Thyroid gland (tissue), 4 donors: ENCODE measurements at regions not wholly inside any gene's neighbourhood (a gene's known extent, or its start where the extent isn't known, plus 50 kb on each side); places are given as distances from the start of the nearest gene placed in this dataset. TPM values are rescaled to one million over a fixed set of nuclear protein-coding genes. Genes with fewer than 3 reads are reported as not detected.

Experiments
- DNase-seq, 2 donors: peaks; one replicate each; pipeline ENCODE4 v3.0.0-alpha.2; 2019
- H3K27ac ChIP-seq, 3 donors: fragments of 200-600 bp; sonication (generic); 1 replicate in 2 of 3; 2 replicates in 1 of 3; pipeline ENCODE4 v1.5.1; 2016 to 2019; ENCODE audit warnings: mild to moderate bottlenecking in 1 of 3, moderate library complexity in 1 of 3
- H3K27me3 ChIP-seq: fragments of 200-600 bp; sonication (generic); one replicate; pipeline ENCODE4 v1.5.1; 2019
- H3K36me3 ChIP-seq, 2 donors: fragments of 200-600 bp; sonication (generic); one replicate each; pipeline ENCODE4 v1.5.1; 2016 to 2019
- H3K4me1 ChIP-seq, 2 donors: fragments of 200-600 bp; sonication (generic); one replicate each; pipeline ENCODE4 v1.5.1; 2017 to 2019
- H3K4me3 ChIP-seq, 3 donors: fragments of 200-600 bp; sonication (generic); replicated peaks in 1 of 3; 1 replicate in 2 of 3; 2 replicates in 1 of 3; pipeline ENCODE4 v1.5.1; 2016; ENCODE audit warnings: mild to moderate bottlenecking in 1 of 3
- H3K9me3 ChIP-seq: fragments of 200-600 bp; sonication (generic); one replicate; pipeline ENCODE4 v1.5.1; 2017
- CTCF ChIP-seq, 6 experiments: fragments of 200-600 bp in 3 of 6; fragments of 450-650 bp in 3 of 6; sonication (generic) in 3 of 6; IDR thresholded peaks; one replicate each; pipeline ENCODE4 v1.5.1; 2016 to 2019; ENCODE audit warnings: antibody characterized with exemption in 6 of 6, mild to moderate bottlenecking in 2 of 6, inconsistent platforms in 1 of 6, moderate library complexity in 1 of 6
- POLR2A ChIP-seq, 2 donors: fragments of 450-650 bp; IDR thresholded peaks; one replicate each; pipeline ENCODE4 v1.6.1; 2017; ENCODE audit warnings: antibody characterized with exemption in 2 of 2, mild to moderate bottlenecking in 2 of 2, moderate library complexity in 1 of 2
- WGBS, 2 donors: methylation state at CpG; one replicate each; pipeline ENCODE4 v1.1.5; 2017; 5-methylcytosine and 5-hydroxymethylcytosine counted together
- intact Hi-C: fragments of 100-400 bp; cut with DNase I; formaldehyde crosslinking; loops from one replicate; pipeline ENCODE4 v1.15.1; 2023
- small RNA-seq: library from RNA; depleted of rRNA; stranded (forward); fragments of <200 nt; gene quantifications from one replicate; pipeline ENCODE3, GENCODE V24; 2016

- 67 to 82% methylated on average over 1 of the region's 1 CpG for WGBS, 2 donors
- Histone ChIP-seq H3K27ac (no peak overlapping the region), H3K27me3 (no peaks in the 10 kb centered on the region), H3K9me3 (no peaks in the 10 kb centered on the region), H3K4me3 (no peak overlapping the region), H3K4me1 (peaks cover 0 to 17% of the 10 kb centered on the region in 2 donors), H3K36me3 (no peaks in the 10 kb centered on the region)
- TF ChIP-seq CTCF (IDR thresholded peaks at IDR 0.05) (no peak), POLR2A (IDR thresholded peaks at IDR 0.05) (no peak)
- DNase-seq: no peak
- intact Hi-C loops: no loop called here
Observed at GRCh38 chr6:109224994-109225393, 129.7 kb downstream of the CEP57L1 start.

GRCh38 chr6:109224107-109224875 lies 129.0 kb downstream of the CEP57L1 start:
- DNase-seq: peak in 1 of 2 donors; percentile 25
- TF ChIP-seq POLR2A (IDR thresholded peaks at IDR 0.05) (no peak), CTCF (IDR thresholded peaks at IDR 0.05) (no peak)
- intact Hi-C loops: no loop called here

GRCh38 chr6:109222848-109223247 lies 127.5 kb downstream of the CEP57L1 start:
- Histone ChIP-seq H3K27me3 (no peaks in the 10 kb centered on the region), H3K4me1 (peaks cover 0 to 17% of the 10 kb centered on the region in 2 donors), H3K36me3 (no peaks in the 10 kb centered on the region), H3K9me3 (no peaks in the 10 kb centered on the region), H3K27ac (no peak overlapping the region), H3K4me3 (no peak overlapping the region)
- intact Hi-C loops: no loop called here
- TF ChIP-seq CTCF (IDR thresholded peaks at IDR 0.05) (no peak), POLR2A (IDR thresholded peaks at IDR 0.05) (no peak)
- 92 to 97% methylated on average over 3 of the region's 3 CpGs for WGBS, 2 donors
- no peak for DNase-seq

More at GRCh38 chr6:109224107-109224875, 129.0 kb downstream of the CEP57L1 start:
- 30 to 40% methylated on average over 4 of the region's 4 CpGs for WGBS, 2 donors
- no peaks in the 10 kb centered on the region for H3K9me3 ChIP-seq
- H3K27ac ChIP-seq: no peak overlapping the region
- peaks cover 0 to 17% of the 10 kb centered on the region in 2 donors for H3K4me1 ChIP-seq
- no peak overlapping the region for H3K4me3 ChIP-seq
- no peaks in the 10 kb centered on the region for H3K36me3 ChIP-seq
- H3K27me3 ChIP-seq: no peaks in the 10 kb centered on the region

- DNase-seq: no peak
- Histone ChIP-seq H3K36me3 (no peaks in the 10 kb centered on the region), H3K4me3 (no peak overlapping the region), H3K4me1 (peaks cover 0 to 17% of the 10 kb centered on the region in 2 donors), H3K27me3 (no peaks in the 10 kb centered on the region), H3K9me3 (no peaks in the 10 kb centered on the region), H3K27ac (no peak overlapping the region)
- WGBS, 2 donors: 39 to 47% methylated on average over 1 of the region's 1 CpG
- peak in 1 of 6 experiments; percentile 19 for TF ChIP-seq CTCF (IDR thresholded peaks at IDR 0.05)
- no peak for TF ChIP-seq POLR2A (IDR thresholded peaks at IDR 0.05)
- intact Hi-C loops: no loop called here
Observed at GRCh38 chr6:109221543-109222195, 126.4 kb downstream of the CEP57L1 start.

Small RNA genes in the stretch of these regions (small RNA-seq; reads per million reads assigned to genes)
- gene AL359711.1: not detected
- not detected for gene RNY3P11
